ENCODE measurements at regions not wholly inside any gene's neighbourhood (a gene's known extent, or its start where the extent isn't known, plus 50 kb on each side); places are given as distances from the start of the nearest gene placed in this dataset.

- TF ChIP-seq CTCF (IDR thresholded peaks at IDR 0.05) (no peak), POLR2A (IDR thresholded peaks at IDR 0.05) (no peak), EP300 (IDR thresholded peaks at IDR 0.05) (no peak)
- no peaks in the 10 kb centered on the region for H3K4me1 ChIP-seq
- no peak for DNase-seq (ENCODE audit: low spot score in 2 of 2)
- no peaks in the 10 kb centered on the region for H3K27me3 ChIP-seq
- WGBS, 2 donors = 92% methylated on average over 1 of the region's 1 CpG
- H3K27ac ChIP-seq = no peak overlapping the region
- H3K9me3 ChIP-seq = no peaks in the 10 kb centered on the region
- no peak overlapping the region for H3K4me3 ChIP-seq
- no peaks in the 10 kb centered on the region for H3K36me3 ChIP-seq
Measured at GRCh38 chr16:80489173-80489572, 51.6 kb upstream of the DYNLRB2 start.

DNA sequence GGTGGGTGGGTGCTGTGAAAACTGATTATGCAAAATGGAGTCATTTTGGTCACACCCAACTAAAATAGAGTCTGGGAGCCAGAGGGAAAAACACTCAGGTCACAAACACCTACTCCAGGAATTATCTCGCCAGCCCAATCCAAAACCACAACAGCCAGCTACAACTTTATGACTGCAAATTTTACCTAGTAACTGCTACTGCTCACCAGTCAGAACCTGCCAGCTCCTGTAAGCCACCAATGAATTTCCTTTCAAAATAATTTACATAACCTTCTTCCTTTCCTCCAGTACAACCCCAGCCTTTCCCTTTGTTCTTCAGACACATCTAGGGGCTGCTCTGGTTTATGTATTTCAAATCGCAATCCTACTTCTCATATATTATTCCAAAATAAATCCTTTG lies 52.6 kb upstream of the DYNLRB2 start:
- Histone ChIP-seq H3K27me3 (no peaks in the 10 kb centered on the region), H3K4me1 (no peaks in the 10 kb centered on the region), H3K9me3 (no peaks in the 10 kb centered on the region), H3K36me3 (no peaks in the 10 kb centered on the region), H3K27ac (no peak overlapping the region), H3K4me3 (no peak overlapping the region)
- TF ChIP-seq EP300 (IDR thresholded peaks at IDR 0.05) (no peak), POLR2A (IDR thresholded peaks at IDR 0.05) (no peak), CTCF (IDR thresholded peaks at IDR 0.05) (no peak)
- DNase-seq (ENCODE audit: low spot score in 2 of 2) = no peak
- WGBS, 2 donors = 82 to 85% methylated on average over 2 of the region's 2 CpGs

- Histone ChIP-seq H3K27me3 (no peaks in the 10 kb centered on the region), H3K27ac (no peak overlapping the region), H3K9me3 (no peaks in the 10 kb centered on the region), H3K36me3 (no peaks in the 10 kb centered on the region), H3K4me1 (no peaks in the 10 kb centered on the region), H3K4me3 (no peak overlapping the region)
- DNase-seq (ENCODE audit: low spot score in 2 of 2) = no peak
- no peak for TF ChIP-seq EP300 (IDR thresholded peaks at IDR 0.05)
- WGBS, 2 donors = 89 to 93% methylated on average over 4 of the region's 4 CpGs
Measured at GRCh38 chr16:80480664-80481063, 60.1 kb upstream of the DYNLRB2 start.

DNA sequence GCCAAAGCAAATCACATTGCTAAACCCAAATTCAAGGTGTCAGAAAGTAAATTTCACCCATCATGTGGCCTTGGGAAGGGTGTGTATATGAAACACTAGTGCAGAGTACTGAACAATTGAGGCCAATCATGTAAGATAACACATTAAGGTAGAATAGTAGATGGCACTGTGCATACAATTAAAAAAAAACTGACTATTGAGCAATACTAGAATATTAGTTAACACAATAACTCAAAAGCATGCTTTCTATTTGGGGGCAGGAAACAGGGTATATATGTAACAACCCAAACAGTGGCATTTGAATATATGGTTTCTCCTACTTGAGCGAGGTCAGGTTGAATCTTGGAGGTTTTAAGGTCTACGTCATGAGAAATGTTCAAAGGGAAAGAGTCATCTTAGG lies 63.0 kb upstream of the DYNLRB2 start:
- no peak for DNase-seq (ENCODE audit: low spot score in 2 of 2)
- 91% methylated on average over 2 of the region's 2 CpGs for WGBS, 2 donors
- Histone ChIP-seq H3K4me1 (no peaks in the 10 kb centered on the region), H3K4me3 (no peak overlapping the region), H3K9me3 (no peaks in the 10 kb centered on the region), H3K36me3 (no peaks in the 10 kb centered on the region), H3K27ac (no peak overlapping the region), H3K27me3 (no peaks in the 10 kb centered on the region)
- no peak for TF ChIP-seq CTCF (IDR thresholded peaks at IDR 0.05)
- TF ChIP-seq POLR2A (IDR thresholded peaks at IDR 0.05) = no peak
- TF ChIP-seq EP300 (IDR thresholded peaks at IDR 0.05) = no peak

DNA sequence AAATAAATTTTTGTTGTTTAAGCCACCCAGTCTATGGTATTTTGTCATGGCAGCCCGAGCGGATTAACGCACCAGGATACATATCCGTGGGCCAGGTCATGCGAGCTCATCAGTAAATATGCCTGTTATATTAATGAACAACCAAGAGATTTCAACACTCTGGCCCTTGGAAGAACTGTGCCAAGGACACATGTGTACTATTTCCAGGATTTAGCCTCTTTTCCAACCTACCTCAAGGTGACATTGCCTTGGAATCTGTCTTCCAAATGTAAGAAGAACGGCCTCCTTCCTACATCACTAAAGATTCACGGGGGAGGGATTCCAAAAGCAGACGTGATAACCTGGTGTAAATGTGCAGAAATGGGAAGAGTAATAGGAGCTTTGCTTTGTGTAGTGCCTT lies 72.8 kb upstream of the DYNLRB2 start:
- Histone ChIP-seq H3K36me3 (no peaks in the 10 kb centered on the region), H3K27me3 (no peaks in the 10 kb centered on the region), H3K4me3 (no peak overlapping the region), H3K27ac (no peak overlapping the region), H3K9me3 (peaks cover 0 to 2% (median 0%) of the 10 kb centered on the region in 4 donors), H3K4me1 (peaks cover 0 to 9% (median 4%) of the 10 kb centered on the region in 4 donors)
- 85 to 94% methylated on average over 8 of the region's 8 CpGs for WGBS, 2 donors
- no peak for TF ChIP-seq POLR2A (IDR thresholded peaks at IDR 0.05)
- no peak for TF ChIP-seq EP300 (IDR thresholded peaks at IDR 0.05)
- TF ChIP-seq CTCF (IDR thresholded peaks at IDR 0.05) = no peak
- no peak for DNase-seq (ENCODE audit: low spot score in 2 of 2)
